ENCODE measurements at regions not wholly inside any gene's neighbourhood (a gene's known extent, or its start where the extent isn't known, plus 50 kb on each side); places are given as distances from the start of the nearest gene placed in this dataset.
"Not testable (repeated sequence)": the region's sequence is repeated elsewhere in the genome, so short reads cannot be mapped to it uniquely, and the experiment has no call there.

DNA sequence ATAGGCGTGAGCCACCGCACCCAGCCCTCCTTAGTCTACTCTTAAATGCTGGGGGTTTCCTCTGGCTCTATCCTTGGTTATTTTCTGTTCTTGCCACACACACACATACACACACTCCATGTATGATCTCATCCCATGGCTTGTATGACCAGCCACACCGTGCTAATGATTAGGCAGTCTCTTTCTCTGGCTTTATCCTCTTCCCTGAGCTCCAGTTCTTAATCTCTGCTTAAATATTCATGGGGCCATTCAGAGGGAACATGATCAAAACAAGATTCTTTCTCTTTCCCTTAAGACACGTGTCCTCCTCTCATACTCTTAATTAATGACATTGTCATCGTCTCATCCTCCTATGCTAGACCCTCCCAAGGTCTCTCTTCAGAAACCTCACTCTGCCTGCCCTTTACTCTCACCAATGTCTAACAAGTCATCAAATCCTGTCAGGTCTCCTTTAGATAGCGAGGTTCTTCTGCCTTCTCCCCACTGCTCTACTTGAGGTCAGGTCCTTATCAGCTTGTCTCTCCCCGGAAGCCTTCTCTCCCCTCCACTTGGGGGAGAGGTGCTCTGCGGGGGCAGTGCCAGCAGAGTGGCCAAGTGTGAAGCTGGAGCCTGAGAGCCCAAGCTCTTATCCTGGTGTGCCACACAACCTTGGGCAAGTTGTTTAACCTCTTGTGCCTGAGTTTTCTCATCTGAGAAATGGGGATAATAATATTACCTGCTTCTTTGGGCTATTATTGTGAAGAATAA lies 83.0 kb upstream of the GNG12 start:
- H3K4me3 ChIP-seq (ENCODE audit: insufficient read depth, low read length): no peak overlapping the region
- H3K9me3 ChIP-seq (ENCODE audit: low read depth, low read length): no peaks in the 10 kb centered on the region
- no peaks in the 10 kb centered on the region for H3K36me3 ChIP-seq (ENCODE audit: insufficient read depth, low read length)
- no peaks in the 10 kb centered on the region for H3K79me2 ChIP-seq (ENCODE audit: insufficient read depth, low read length)
- DNase-seq (ENCODE audit: insufficient read length, low spot score, missing footprints): no peak
- no peak overlapping the region for H3K4me2 ChIP-seq (ENCODE audit: insufficient read depth, low read length)
- no peaks in the 10 kb centered on the region for H3K4me1 ChIP-seq (ENCODE audit: insufficient read depth, low read length)
- no peak overlapping the region for H3K27ac ChIP-seq (ENCODE audit: low read depth, low read length)
- no peaks in the 10 kb centered on the region for H4K20me1 ChIP-seq (ENCODE audit: insufficient read depth, low read length)
- H2AFZ ChIP-seq (ENCODE audit: low read length): no peak overlapping the region
- H3K27me3 ChIP-seq (ENCODE audit: insufficient read depth, low read length): no peaks in the 10 kb centered on the region
- no peak for TF ChIP-seq CTCF (IDR thresholded peaks at IDR 0.05; ENCODE audit: extremely low read depth, low read depth, low read length)

- no peak overlapping the region for H3K4me2 ChIP-seq (ENCODE audit: insufficient read depth, low read length)
- no peaks in the 10 kb centered on the region for H4K20me1 ChIP-seq (ENCODE audit: insufficient read depth, low read length)
- no peak overlapping the region for H2AFZ ChIP-seq (ENCODE audit: low read length)
- H3K79me2 ChIP-seq (ENCODE audit: insufficient read depth, low read length): no peaks in the 10 kb centered on the region
- DNase-seq (ENCODE audit: insufficient read length, low spot score, missing footprints): no peak
- no peak overlapping the region for H3K27ac ChIP-seq (ENCODE audit: low read depth, low read length)
- no peaks in the 10 kb centered on the region for H3K9me3 ChIP-seq (ENCODE audit: low read depth, low read length)
- H3K4me1 ChIP-seq (ENCODE audit: insufficient read depth, low read length): no peaks in the 10 kb centered on the region
- no peaks in the 10 kb centered on the region for H3K36me3 ChIP-seq (ENCODE audit: insufficient read depth, low read length)
- H3K4me3 ChIP-seq (ENCODE audit: insufficient read depth, low read length): no peak overlapping the region
- TF ChIP-seq CTCF (IDR thresholded peaks at IDR 0.05; ENCODE audit: extremely low read depth, low read depth, low read length): no peak
- no peaks in the 10 kb centered on the region for H3K27me3 ChIP-seq (ENCODE audit: insufficient read depth, low read length)
These were observed 76.5 kb upstream of the GNG12 start for GRCh38 chr1:67909776-67910175.

DNA sequence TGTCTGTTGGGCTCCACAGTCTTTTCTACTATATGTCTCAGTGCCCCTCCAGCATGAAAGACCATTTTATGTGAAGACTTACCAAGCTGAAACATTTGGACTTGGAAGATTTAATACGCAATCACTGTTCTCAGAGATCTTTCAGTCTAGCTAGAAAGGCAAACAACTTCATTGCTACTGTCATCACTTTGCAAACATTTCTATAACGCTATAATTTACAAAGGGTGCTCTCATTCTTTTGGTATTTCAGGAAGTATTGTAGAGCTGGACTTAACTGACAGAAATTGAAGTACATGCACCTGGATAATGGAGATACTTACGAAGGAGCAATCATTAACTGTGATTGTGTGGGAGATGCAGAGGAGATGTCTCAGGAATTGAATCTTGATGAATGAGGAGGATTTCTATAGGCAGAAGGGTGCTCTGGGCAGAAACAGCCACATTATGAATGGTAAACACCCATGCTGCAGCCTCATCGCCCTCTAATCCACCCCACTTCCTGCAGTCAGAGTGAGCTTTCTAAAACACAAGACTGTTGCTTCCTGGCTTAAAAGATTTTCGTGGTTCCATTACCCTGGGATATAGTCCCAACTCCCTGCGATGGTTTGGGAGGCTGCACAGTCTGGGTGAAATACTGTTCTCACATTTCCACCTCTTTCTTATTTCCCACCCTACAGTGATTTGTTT lies 75.1 kb upstream of the GNG12 start:
- no peaks in the 10 kb centered on the region for H3K27me3 ChIP-seq (ENCODE audit: insufficient read depth, low read length)
- H3K9me3 ChIP-seq (ENCODE audit: low read depth, low read length): no peaks in the 10 kb centered on the region
- TF ChIP-seq CTCF (IDR thresholded peaks at IDR 0.05; ENCODE audit: extremely low read depth, low read depth, low read length): no peak
- H3K27ac ChIP-seq (ENCODE audit: low read depth, low read length): no peak overlapping the region
- peak overlapping the region; percentile 67 for H2AFZ ChIP-seq (ENCODE audit: low read length)
- H3K79me2 ChIP-seq (ENCODE audit: insufficient read depth, low read length): no peaks in the 10 kb centered on the region
- H3K36me3 ChIP-seq (ENCODE audit: insufficient read depth, low read length): no peaks in the 10 kb centered on the region
- no peak overlapping the region for H3K4me2 ChIP-seq (ENCODE audit: insufficient read depth, low read length)
- DNase-seq (ENCODE audit: insufficient read length, low spot score, missing footprints): no peak
- no peak overlapping the region for H3K4me3 ChIP-seq (ENCODE audit: insufficient read depth, low read length)
- H3K4me1 ChIP-seq (ENCODE audit: insufficient read depth, low read length): no peaks in the 10 kb centered on the region
- no peaks in the 10 kb centered on the region for H4K20me1 ChIP-seq (ENCODE audit: insufficient read depth, low read length)

- not testable (repeated sequence) for H3K27me3 ChIP-seq (ENCODE audit: insufficient read depth, low read length); H3K27ac ChIP-seq (ENCODE audit: low read depth, low read length); H3K4me2 ChIP-seq (ENCODE audit: insufficient read depth, low read length); H4K20me1 ChIP-seq (ENCODE audit: insufficient read depth, low read length); H3K9me3 ChIP-seq (ENCODE audit: low read depth, low read length); H3K4me3 ChIP-seq (ENCODE audit: insufficient read depth, low read length); DNase-seq (ENCODE audit: insufficient read length, low spot score, missing footprints); H2AFZ ChIP-seq (ENCODE audit: low read length); H3K4me1 ChIP-seq (ENCODE audit: insufficient read depth, low read length); H3K79me2 ChIP-seq (ENCODE audit: insufficient read depth, low read length); H3K36me3 ChIP-seq (ENCODE audit: insufficient read depth, low read length)
These were observed 74.2 kb upstream of the GNG12 start for GRCh38 chr1:67907467-67907866.

- not testable (repeated sequence) for H4K20me1 ChIP-seq (ENCODE audit: insufficient read depth, low read length); H3K36me3 ChIP-seq (ENCODE audit: insufficient read depth, low read length); H3K9me3 ChIP-seq (ENCODE audit: low read depth, low read length); H3K79me2 ChIP-seq (ENCODE audit: insufficient read depth, low read length); H2AFZ ChIP-seq (ENCODE audit: low read length); H3K4me3 ChIP-seq (ENCODE audit: insufficient read depth, low read length); H3K27me3 ChIP-seq (ENCODE audit: insufficient read depth, low read length); H3K4me1 ChIP-seq (ENCODE audit: insufficient read depth, low read length); H3K4me2 ChIP-seq (ENCODE audit: insufficient read depth, low read length); H3K27ac ChIP-seq (ENCODE audit: low read depth, low read length); DNase-seq (ENCODE audit: insufficient read length, low spot score, missing footprints)
These were observed 72.7 kb upstream of the GNG12 start for GRCh38 chr1:67906015-67906414.

GRCh38 chr1:67902546-67903223 lies 69.4 kb upstream of the GNG12 start:
- DNase-seq (ENCODE audit: insufficient read length, low spot score, missing footprints); H3K79me2 ChIP-seq (ENCODE audit: insufficient read depth, low read length); H3K36me3 ChIP-seq (ENCODE audit: insufficient read depth, low read length); H2AFZ ChIP-seq (ENCODE audit: low read length); H4K20me1 ChIP-seq (ENCODE audit: insufficient read depth, low read length); H3K27ac ChIP-seq (ENCODE audit: low read depth, low read length); H3K9me3 ChIP-seq (ENCODE audit: low read depth, low read length); H3K4me2 ChIP-seq (ENCODE audit: insufficient read depth, low read length); H3K27me3 ChIP-seq (ENCODE audit: insufficient read depth, low read length); H3K4me3 ChIP-seq (ENCODE audit: insufficient read depth, low read length); H3K4me1 ChIP-seq (ENCODE audit: insufficient read depth, low read length): not testable (repeated sequence)

Measured in osteoblast (primary cell).